Hepatocyte (in vitro differentiated cells): ENCODE measurements at regions not wholly inside any gene's neighbourhood (a gene's known extent, or its start where the extent isn't known, plus 50 kb on each side); places are given as distances from the start of the nearest gene placed in this dataset.

Experiments used
- EZH2 ChIP-seq: fragments of 200-600 bp; sonication (generic); IDR thresholded peaks from 2 replicates; pipeline ENCODE4 v1.6.1; 2016; ENCODE audit warnings: antibody characterized with exemption, mild to moderate bottlenecking, borderline replicate concordance
- TF ChIP-seq, protein P1 (sequence below): fragments of 200-600 bp; sonication (generic); IDR thresholded peaks from 2 replicates; pipeline ENCODE4 v1.5.1; 2016; ENCODE audit warnings: antibody characterized with exemption, mild to moderate bottlenecking; ENCODE audit not compliant: poor library complexity

DNA sequence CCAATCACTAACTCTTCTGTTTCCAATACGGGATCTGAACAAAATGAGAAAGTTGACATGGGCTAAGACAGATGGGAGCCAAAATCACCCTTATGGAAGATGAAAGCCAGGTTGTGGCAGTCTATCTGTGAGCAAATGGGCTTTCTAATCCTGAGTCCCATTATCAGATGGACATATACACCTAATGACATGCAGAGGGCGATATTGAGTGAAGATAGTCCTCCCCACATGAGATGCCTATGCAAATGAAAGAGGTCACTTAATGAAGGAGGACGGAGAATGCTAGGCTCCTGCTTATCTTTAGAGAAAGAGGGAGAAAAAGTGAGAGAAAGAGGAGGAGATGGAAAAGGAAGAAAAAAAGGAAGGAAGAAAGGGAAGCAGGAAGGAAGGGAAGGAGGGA, 547.5 kb downstream of the NLGN4X start:
- TF ChIP-seq, protein P1, sequence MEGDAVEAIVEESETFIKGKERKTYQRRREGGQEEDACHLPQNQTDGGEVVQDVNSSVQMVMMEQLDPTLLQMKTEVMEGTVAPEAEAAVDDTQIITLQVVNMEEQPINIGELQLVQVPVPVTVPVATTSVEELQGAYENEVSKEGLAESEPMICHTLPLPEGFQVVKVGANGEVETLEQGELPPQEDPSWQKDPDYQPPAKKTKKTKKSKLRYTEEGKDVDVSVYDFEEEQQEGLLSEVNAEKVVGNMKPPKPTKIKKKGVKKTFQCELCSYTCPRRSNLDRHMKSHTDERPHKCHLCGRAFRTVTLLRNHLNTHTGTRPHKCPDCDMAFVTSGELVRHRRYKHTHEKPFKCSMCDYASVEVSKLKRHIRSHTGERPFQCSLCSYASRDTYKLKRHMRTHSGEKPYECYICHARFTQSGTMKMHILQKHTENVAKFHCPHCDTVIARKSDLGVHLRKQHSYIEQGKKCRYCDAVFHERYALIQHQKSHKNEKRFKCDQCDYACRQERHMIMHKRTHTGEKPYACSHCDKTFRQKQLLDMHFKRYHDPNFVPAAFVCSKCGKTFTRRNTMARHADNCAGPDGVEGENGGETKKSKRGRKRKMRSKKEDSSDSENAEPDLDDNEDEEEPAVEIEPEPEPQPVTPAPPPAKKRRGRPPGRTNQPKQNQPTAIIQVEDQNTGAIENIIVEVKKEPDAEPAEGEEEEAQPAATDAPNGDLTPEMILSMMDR, result peak; percentile 8
- TF ChIP-seq EZH2, result no peak
